H54 (cell line): ENCODE measurements at regions not wholly inside any gene's neighbourhood (a gene's known extent, or its start where the extent isn't known, plus 50 kb on each side); places are given as distances from the start of the nearest gene placed in this dataset.

ENCODE experiments used
- DNase-seq: peaks from one replicate; pipeline ENCODE4 v3.0.0; 2011; ENCODE audit warnings: low spot score, mixed read lengths; ENCODE audit not compliant: insufficient read length
- FAIRE-seq: peaks from 3 replicates; lab custom pipeline; 2011; peaks lifted over from hg19 to GRCh38; lab: Jason Lieb, UNC
- POLR2A ChIP-seq: IDR thresholded peaks from 2 replicates; pipeline ENCODE4 v1.6.1; 2011; ENCODE audit warnings: low read depth, mild to moderate bottlenecking, low read length

DNA sequence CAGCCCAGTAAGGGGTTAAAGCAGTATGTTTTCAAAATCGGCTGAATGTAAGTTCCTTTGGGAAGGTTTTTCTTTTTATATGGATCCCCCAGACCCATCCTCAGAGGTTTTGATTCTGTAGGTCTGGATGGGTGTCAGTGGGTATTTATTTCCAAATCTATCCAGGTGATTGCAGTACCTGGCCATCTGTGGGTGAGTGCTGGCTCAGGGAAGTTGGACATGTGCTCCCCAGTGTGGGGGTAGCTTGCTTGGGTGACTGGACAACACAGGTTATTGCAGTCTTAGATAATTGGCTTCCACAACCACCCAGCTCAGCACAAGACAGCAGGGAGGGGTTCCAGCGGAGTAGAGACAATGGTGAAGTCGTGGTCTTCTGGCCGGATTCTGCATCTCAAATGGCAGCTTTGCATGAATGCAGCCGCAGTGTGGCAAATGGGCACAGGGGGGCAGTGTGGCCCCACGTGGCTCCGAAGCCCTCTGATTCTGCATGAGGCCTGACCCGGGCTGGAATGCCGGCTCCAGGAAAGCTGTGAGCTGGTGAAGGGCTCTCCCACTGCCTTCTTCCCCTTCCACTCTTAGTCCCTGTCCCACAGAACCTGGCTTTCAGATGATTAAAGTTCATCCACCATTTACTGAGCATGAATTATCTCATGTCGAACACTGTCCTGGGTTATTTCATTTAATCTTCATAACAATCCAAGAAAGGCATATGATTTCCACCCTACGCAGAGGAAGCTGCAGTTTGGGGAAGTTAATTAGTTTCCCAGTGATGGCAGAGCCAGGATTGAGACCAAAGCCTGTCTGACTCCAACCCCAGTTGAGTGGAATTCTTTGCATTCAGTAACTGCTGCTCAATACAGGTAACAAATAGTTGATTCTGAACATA lies 64.5 kb upstream of the SYPL1 start:
- no peak for TF ChIP-seq POLR2A
- FAIRE-seq (no peak), DNase-seq (peak; percentile 72)

DNA sequence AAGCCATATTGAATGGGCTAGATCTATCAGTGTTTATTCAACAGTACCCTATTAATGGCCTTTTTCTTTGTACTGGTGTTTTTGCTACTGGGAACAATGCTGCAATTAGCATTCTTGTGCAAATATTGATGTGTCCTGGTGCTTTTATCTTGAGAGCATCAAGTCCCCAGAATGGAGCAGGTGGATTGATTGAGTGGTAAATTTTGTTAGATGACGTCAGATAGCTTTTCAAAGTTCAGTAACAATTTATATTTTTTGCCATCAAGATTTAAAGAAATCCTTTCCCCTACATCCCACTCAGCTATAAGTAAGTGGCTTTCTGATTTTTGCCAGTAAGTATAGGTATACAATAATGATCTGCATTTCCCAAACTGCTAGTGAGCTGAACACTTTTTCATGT lies 63.4 kb upstream of the SYPL1 start:
- FAIRE-seq, result no peak

DNA sequence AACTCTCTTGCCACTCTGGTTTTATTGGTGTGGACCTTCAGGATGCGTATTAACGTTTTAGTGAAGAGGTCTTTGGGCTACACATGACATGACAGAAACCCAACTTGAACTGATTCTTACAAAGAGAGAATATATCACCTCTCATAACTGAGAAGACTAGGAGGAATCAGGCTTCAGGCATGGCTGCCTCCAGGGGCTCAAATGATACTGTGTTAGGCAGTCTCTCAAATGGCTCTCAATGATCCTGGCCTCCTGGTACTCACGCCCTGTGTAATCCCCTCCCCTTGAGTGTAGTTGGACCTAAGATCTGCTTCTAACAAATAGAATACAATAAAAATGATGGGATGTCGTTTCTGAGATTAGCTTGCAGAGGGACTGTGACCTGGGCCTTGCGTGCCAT lies 58.5 kb upstream of the SYPL1 start:
- DNase-seq (no peak), FAIRE-seq (no peak)
- TF ChIP-seq POLR2A, result no peak

More for the DNA sequence above, 63.4 kb upstream of the SYPL1 start:
- no peak for DNase-seq
- no peak for TF ChIP-seq POLR2A

DNA sequence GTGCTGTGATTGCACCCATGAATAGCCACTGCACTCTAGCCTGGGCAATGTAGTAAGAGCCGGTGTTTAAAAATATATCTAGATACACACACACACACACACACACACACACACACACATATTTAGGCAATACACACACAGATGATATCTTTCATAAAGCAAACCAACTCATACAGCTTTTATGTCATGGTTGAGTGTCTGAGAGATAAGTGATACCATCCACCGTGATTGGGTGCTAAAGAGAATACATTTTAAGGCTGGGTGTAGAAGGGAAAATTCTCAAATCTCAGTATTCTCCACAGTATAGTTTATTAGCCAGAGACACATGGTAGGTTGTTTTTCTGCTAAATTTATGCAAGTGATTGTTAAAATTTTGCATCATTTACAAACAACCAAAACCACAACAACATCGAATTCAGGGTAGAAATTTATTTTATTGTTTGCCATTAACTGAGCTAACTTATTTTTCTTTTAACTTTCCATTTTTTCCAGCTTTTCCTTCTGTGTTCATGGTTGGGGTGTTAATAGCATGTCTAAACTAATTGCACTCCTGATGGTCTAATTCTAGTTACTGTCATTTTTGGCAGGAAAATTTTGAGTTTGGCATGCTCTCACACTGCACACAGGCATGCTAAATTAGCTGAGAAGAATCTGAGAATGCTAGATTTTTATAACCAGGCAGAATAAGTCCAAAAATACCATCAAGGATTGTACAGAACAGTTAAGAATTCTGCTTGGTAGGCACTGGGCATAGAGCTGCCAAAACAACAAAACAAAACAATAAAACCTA lies 57.9 kb upstream of the SYPL1 start:
- FAIRE-seq, result no peak
- TF ChIP-seq POLR2A, result no peak
- no peak for DNase-seq

DNA sequence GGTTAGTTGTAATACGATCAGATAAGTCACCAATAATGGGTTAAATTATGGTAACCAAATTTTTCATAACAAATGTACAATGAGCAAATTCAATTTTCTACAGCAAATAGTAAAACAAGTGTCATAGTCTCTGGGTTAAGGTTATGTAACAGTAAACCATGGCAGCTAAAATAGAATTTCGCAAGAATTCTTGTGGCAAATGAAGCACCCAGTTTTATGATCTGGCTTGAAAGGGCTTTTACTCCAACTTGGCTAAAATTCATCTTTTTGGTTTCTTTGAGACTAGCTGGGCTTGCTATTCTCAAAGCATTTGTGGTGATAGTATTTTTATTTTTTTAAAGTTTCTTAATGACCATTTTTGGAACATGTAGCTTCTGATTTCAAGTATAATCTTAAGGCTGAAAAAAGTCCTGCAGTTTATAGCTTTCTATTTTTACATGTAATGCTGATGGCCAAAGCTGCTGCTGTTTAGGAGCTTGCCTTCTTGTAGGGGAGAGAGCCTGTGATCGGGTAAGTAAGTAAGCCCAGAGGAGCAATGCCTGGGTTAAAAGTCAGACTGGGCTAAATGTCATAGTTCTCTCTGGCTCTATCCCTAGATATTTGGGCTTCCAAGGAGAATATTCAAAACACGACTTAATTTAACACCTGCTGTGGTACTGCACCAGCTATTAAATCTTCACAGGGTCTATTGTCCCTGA lies 55.5 kb upstream of the SYPL1 start:
- TF ChIP-seq POLR2A, result no peak
- DNase-seq (no peak), FAIRE-seq (no peak)

DNA sequence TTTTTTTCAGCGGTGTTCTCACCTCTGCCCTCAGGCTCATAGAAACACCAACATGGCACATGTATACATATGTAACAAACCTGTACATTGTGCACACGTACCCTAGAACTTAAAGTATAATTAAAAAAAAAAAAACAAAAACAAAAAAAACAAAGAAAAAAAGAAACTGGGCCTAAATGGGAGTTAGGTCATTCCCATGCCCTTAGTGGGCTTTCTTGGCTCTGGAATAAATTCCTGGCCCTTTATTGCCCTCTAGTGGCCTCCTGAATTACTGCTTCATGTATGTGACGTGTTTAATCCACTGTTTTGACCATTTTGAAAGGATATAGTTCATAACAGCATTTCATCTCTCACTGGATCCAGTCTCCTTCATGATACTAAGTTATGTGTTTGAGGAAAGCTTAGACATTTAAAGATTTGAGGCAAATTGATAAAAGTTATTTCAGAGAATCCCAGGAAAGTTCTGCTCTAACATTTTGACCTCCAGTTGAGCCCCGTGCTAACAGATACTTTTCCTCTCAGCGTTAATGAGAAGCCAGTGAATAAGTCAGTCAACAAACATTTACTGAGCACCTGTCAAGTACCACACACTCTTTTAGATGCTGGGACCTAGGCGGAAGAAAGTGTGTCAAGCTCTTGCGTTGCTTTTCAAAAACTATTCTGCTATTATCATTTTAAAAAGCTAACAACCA lies 54.7 kb upstream of the SYPL1 start:
- no peak for FAIRE-seq
- TF ChIP-seq POLR2A, result no peak

DNA sequence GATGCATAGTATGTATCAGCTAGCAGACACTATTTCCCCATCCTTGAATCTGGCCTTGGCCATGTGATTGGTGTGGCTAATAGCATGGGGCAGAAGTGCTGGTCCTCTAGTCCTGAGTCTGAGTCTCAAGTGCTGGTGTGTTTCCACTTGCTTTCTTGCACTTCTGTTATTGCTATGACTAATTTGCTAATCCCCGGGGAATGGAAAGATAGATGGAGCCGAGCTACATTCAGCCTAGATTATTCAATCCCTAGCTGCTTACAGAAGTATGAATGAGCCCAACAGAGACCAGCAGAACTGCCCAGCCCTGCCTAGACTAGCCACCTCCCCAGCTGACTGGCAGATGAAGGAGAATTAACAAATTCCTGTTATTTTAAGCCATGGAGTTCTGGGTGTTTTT lies 53.2 kb upstream of the SYPL1 start:
- no peak for FAIRE-seq
- DNase-seq, result no peak
- no peak for TF ChIP-seq POLR2A

More for the DNA sequence above, 54.7 kb upstream of the SYPL1 start:
- DNase-seq, result peak; percentile 45

DNA sequence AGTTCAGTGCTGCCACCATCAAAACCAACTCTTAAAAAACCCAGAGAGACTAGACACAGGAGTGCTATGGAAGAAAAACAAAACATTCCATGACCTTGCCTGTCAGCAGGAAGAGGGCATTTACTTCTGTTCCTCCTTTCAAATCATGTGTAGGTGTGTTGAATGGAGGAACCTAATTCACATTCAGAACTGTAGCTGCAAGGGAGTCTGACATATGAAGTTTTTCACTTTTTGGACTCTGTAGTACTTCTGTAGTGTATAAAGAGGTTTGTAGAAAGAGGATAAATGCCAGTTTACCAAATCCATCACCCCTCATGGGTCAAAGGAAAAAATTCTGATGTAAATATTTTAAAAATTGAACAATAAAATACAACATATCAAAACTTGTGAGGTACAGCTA lies 51.1 kb upstream of the SYPL1 start:
- no peak for TF ChIP-seq POLR2A
- FAIRE-seq, result no peak
- DNase-seq, result no peak
